ENCODE measurements at regions not wholly inside any gene's neighbourhood (a gene's known extent, or its start where the extent isn't known, plus 50 kb on each side); places are given as distances from the start of the nearest gene placed in this dataset.
"Not testable (repeated sequence)": the region's sequence is repeated elsewhere in the genome, so short reads cannot be mapped to it uniquely, and the experiment has no call there.

DNA sequence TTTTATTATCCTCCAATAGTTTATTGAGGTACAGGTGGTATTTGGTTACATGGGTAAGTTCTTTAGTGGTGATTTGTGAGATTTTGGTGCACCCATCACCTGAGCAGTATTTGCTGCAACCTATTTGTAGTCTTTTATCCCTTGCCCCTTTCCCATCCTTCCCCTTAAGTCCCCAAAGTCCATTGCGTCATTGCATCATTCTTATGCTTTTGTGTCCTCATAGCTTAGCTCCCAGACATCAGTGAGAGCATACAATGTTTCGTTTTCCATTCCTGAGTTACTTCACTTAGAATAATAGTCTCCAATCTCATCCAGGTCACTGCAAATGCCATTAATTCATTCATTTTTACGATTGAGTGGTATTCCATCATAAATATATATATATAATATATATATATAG, 229.9 kb upstream of the TFPI start:
- H3K14ac ChIP-seq (ENCODE audit: low read length in 2 of 2); H3K4me3 ChIP-seq (ENCODE audit: insufficient read depth in 1 of 2, low read depth in 1 of 2, low read length in 2 of 2); H4K91ac ChIP-seq (ENCODE audit: low read length); H3K18ac ChIP-seq (ENCODE audit: low read depth in 1 of 2, low read length in 2 of 2); H2BK120ac ChIP-seq (ENCODE audit: low read depth, low read length); H3K4ac ChIP-seq (ENCODE audit: low read depth in 1 of 2, low read length in 2 of 2); H3K27me3 ChIP-seq (ENCODE audit: control insufficient read depth in 1 of 2, insufficient read depth in 1 of 2, low read length in 2 of 2); H3K36me3 ChIP-seq (ENCODE audit: control insufficient read depth in 1 of 2, insufficient read depth in 2 of 2, low read depth in 1 of 2, low read length in 2 of 2); DNase-seq; H3K9me3 ChIP-seq (ENCODE audit: control insufficient read depth, low read length); H2AFZ ChIP-seq (ENCODE audit: low read depth, low read length); H2BK15ac ChIP-seq (ENCODE audit: low read depth, poor library complexity, severe bottlenecking); H3K4me1 ChIP-seq (ENCODE audit: control insufficient read depth, insufficient read depth, low read depth, low read length); H3K9ac ChIP-seq (ENCODE audit: low read length); H2AK5ac ChIP-seq (ENCODE audit: low read length, severe bottlenecking); H4K8ac ChIP-seq (ENCODE audit: low read length); H2BK5ac ChIP-seq (ENCODE audit: low read depth, low read length, poor library complexity, severe bottlenecking); H3K27ac ChIP-seq (ENCODE audit: low read length, poor library complexity, severe bottlenecking); H3K79me1 ChIP-seq (replicated peaks; ENCODE audit: low read length, poor library complexity, severe bottlenecking); H2BK12ac ChIP-seq (ENCODE audit: low read length in 2 of 2); H3K4me2 ChIP-seq (ENCODE audit: low read length, poor library complexity, severe bottlenecking); H3K23ac ChIP-seq (ENCODE audit: low read length in 2 of 2): not testable (repeated sequence)
- 100% methylated on average over 2 of the region's 3 CpGs for WGBS

DNA sequence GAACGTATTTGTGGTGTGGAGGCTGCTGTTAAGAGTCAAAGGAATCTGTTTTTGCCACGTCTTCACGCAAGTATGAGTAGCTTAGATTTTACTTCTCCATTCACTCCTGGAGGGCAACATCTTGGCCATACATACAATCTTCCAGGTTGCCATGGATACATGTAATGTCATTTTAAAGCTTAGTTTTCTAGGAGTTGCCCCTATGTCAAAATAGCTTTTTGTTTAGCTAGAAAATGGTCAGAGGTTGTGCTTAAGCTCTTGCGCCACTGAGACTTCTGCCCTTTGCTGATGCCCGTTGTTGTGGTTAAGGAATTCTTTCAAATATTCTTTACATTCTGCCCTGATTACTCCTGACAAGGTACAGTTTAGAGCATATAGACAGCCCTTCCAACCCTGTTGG, 245.4 kb upstream of the TFPI start:
- H2BK15ac ChIP-seq (ENCODE audit: low read depth, poor library complexity, severe bottlenecking) = no peak overlapping the region
- no peak overlapping the region for H3K23ac ChIP-seq (ENCODE audit: low read length in 2 of 2)
- no peaks in the 10 kb centered on the region for H3K79me1 ChIP-seq (replicated peaks; ENCODE audit: low read length, poor library complexity, severe bottlenecking)
- H2AFZ ChIP-seq (ENCODE audit: low read depth, low read length) = no peak overlapping the region
- H4K8ac ChIP-seq (ENCODE audit: low read length) = no peak overlapping the region
- H3K4ac ChIP-seq (ENCODE audit: low read depth in 1 of 2, low read length in 2 of 2) = no peak overlapping the region
- no peak overlapping the region for H4K91ac ChIP-seq (ENCODE audit: low read length)
- no peak overlapping the region for H2AK5ac ChIP-seq (ENCODE audit: low read length, severe bottlenecking)
- no peak overlapping the region for H2BK5ac ChIP-seq (ENCODE audit: low read depth, low read length, poor library complexity, severe bottlenecking)
- H3K4me1 ChIP-seq (ENCODE audit: control insufficient read depth, insufficient read depth, low read depth, low read length) = no peaks in the 10 kb centered on the region
- H3K27ac ChIP-seq (ENCODE audit: low read length, poor library complexity, severe bottlenecking) = no peak overlapping the region
- no peaks in the 10 kb centered on the region for H3K36me3 ChIP-seq (ENCODE audit: control insufficient read depth in 1 of 2, insufficient read depth in 2 of 2, low read depth in 1 of 2, low read length in 2 of 2)
- peaks cover 8% of the 10 kb centered on the region for H3K9me3 ChIP-seq (ENCODE audit: control insufficient read depth, low read length)
- H2BK12ac ChIP-seq (ENCODE audit: low read length in 2 of 2) = no peak overlapping the region
- no peak overlapping the region for H3K14ac ChIP-seq (ENCODE audit: low read length in 2 of 2)
- no peak for DNase-seq
- H3K4me2 ChIP-seq (ENCODE audit: low read length, poor library complexity, severe bottlenecking) = no peak overlapping the region
- WGBS = 94% methylated on average over 5 of the region's 5 CpGs
- H3K9ac ChIP-seq (ENCODE audit: low read length) = no peak overlapping the region
- no peaks in the 10 kb centered on the region for H3K27me3 ChIP-seq (ENCODE audit: control insufficient read depth in 1 of 2, insufficient read depth in 1 of 2, low read length in 2 of 2)
- no peak overlapping the region for H3K4me3 ChIP-seq (ENCODE audit: insufficient read depth in 1 of 2, low read depth in 1 of 2, low read length in 2 of 2)
- H3K18ac ChIP-seq (ENCODE audit: low read depth in 1 of 2, low read length in 2 of 2) = no peak overlapping the region
- no peak overlapping the region for H2BK120ac ChIP-seq (ENCODE audit: low read depth, low read length)

DNA sequence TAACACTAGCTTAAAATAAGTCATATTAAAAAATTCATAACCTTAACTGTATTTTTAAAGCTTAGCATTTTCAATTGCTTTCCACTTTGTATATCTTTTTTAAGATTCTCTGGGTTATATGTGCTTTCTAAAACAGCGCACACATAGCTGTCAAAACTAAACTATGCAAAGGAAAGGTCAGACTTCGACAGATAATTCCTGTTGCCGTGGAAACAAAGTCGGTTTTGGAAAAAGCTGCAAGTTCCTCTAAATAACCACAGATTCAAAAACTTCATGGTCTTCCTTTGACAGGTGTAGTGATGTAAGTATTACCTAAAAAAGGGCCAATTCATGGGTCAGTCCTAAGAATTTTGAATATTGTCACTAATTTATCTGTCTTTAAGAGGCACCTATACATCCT, 249.6 kb upstream of the TFPI start:
- no peak overlapping the region for H3K27ac ChIP-seq (ENCODE audit: low read length, poor library complexity, severe bottlenecking)
- no peaks in the 10 kb centered on the region for H3K4me1 ChIP-seq (ENCODE audit: control insufficient read depth, insufficient read depth, low read depth, low read length)
- H3K4ac ChIP-seq (ENCODE audit: low read depth in 1 of 2, low read length in 2 of 2) = no peak overlapping the region
- no peak overlapping the region for H2AFZ ChIP-seq (ENCODE audit: low read depth, low read length)
- H3K4me2 ChIP-seq (ENCODE audit: low read length, poor library complexity, severe bottlenecking) = no peak overlapping the region
- H3K14ac ChIP-seq (ENCODE audit: low read length in 2 of 2) = no peak overlapping the region
- H3K27me3 ChIP-seq (ENCODE audit: control insufficient read depth in 1 of 2, insufficient read depth in 1 of 2, low read length in 2 of 2) = no peaks in the 10 kb centered on the region
- H3K79me1 ChIP-seq (replicated peaks; ENCODE audit: low read length, poor library complexity, severe bottlenecking) = no peaks in the 10 kb centered on the region
- no peak overlapping the region for H4K8ac ChIP-seq (ENCODE audit: low read length)
- no peak overlapping the region for H3K9ac ChIP-seq (ENCODE audit: low read length)
- no peak overlapping the region for H2BK5ac ChIP-seq (ENCODE audit: low read depth, low read length, poor library complexity, severe bottlenecking)
- WGBS = 95% methylated on average over 4 of the region's 4 CpGs
- no peak overlapping the region for H2BK120ac ChIP-seq (ENCODE audit: low read depth, low read length)
- H2BK12ac ChIP-seq (ENCODE audit: low read length in 2 of 2) = no peak overlapping the region
- H2AK5ac ChIP-seq (ENCODE audit: low read length, severe bottlenecking) = no peak overlapping the region
- no peak for DNase-seq
- H2BK15ac ChIP-seq (ENCODE audit: low read depth, poor library complexity, severe bottlenecking) = no peak overlapping the region
- no peak overlapping the region for H4K91ac ChIP-seq (ENCODE audit: low read length)
- H3K23ac ChIP-seq (ENCODE audit: low read length in 2 of 2) = no peak overlapping the region
- H3K9me3 ChIP-seq (ENCODE audit: control insufficient read depth, low read length) = peaks cover 16% of the 10 kb centered on the region
- H3K18ac ChIP-seq (ENCODE audit: low read depth in 1 of 2, low read length in 2 of 2) = no peak overlapping the region
- H3K4me3 ChIP-seq (ENCODE audit: insufficient read depth in 1 of 2, low read depth in 1 of 2, low read length in 2 of 2) = no peak overlapping the region
- no peaks in the 10 kb centered on the region for H3K36me3 ChIP-seq (ENCODE audit: control insufficient read depth in 1 of 2, insufficient read depth in 2 of 2, low read depth in 1 of 2, low read length in 2 of 2)

GRCh38 chr2:187815113-187815512, 260.9 kb upstream of the TFPI start:
- Histone ChIP-seq H2BK12ac (ENCODE audit: low read length in 2 of 2) (no peak overlapping the region), H2BK5ac (ENCODE audit: low read depth, low read length, poor library complexity, severe bottlenecking) (no peak overlapping the region), H3K9me3 (ENCODE audit: control insufficient read depth, low read length) (no peaks in the 10 kb centered on the region), H2AFZ (ENCODE audit: low read depth, low read length) (no peak overlapping the region), H3K79me1 (replicated peaks; ENCODE audit: low read length, poor library complexity, severe bottlenecking) (no peaks in the 10 kb centered on the region), H4K91ac (ENCODE audit: low read length) (no peak overlapping the region), H3K14ac (ENCODE audit: low read length in 2 of 2) (no peak overlapping the region), H2BK15ac (ENCODE audit: low read depth, poor library complexity, severe bottlenecking) (no peak overlapping the region), H3K9ac (ENCODE audit: low read length) (no peak overlapping the region), H3K4me1 (ENCODE audit: control insufficient read depth, insufficient read depth, low read depth, low read length) (no peaks in the 10 kb centered on the region), H3K27ac (ENCODE audit: low read length, poor library complexity, severe bottlenecking) (no peak overlapping the region), H4K8ac (ENCODE audit: low read length) (no peak overlapping the region), H3K23ac (ENCODE audit: low read length in 2 of 2) (no peak overlapping the region), H2AK5ac (ENCODE audit: low read length, severe bottlenecking) (no peak overlapping the region), H3K36me3 (ENCODE audit: control insufficient read depth in 1 of 2, insufficient read depth in 2 of 2, low read depth in 1 of 2, low read length in 2 of 2) (no peaks in the 10 kb centered on the region), H3K18ac (ENCODE audit: low read depth in 1 of 2, low read length in 2 of 2) (no peak overlapping the region), H3K4ac (ENCODE audit: low read depth in 1 of 2, low read length in 2 of 2) (no peak overlapping the region), H2BK120ac (ENCODE audit: low read depth, low read length) (no peak overlapping the region), H3K4me2 (ENCODE audit: low read length, poor library complexity, severe bottlenecking) (no peak overlapping the region), H3K4me3 (ENCODE audit: insufficient read depth in 1 of 2, low read depth in 1 of 2, low read length in 2 of 2) (no peak overlapping the region), H3K27me3 (ENCODE audit: control insufficient read depth in 1 of 2, insufficient read depth in 1 of 2, low read length in 2 of 2) (no peaks in the 10 kb centered on the region)
- no peak for DNase-seq
- WGBS = no CpG with 5 or more reads among the region's 3 CpGs
